NT2/D1 (cell line): ENCODE measurements at regions not wholly inside any gene's neighbourhood (a gene's known extent, or its start where the extent isn't known, plus 50 kb on each side); places are given as distances from the start of the nearest gene placed in this dataset.

Source experiments
- DNase-seq: peaks from one replicate; pipeline ENCODE4 v3.0.0-alpha.2; 2011; ENCODE audit warnings: low read depth, low spot score
- H3K27me3 ChIP-seq: 2 replicates; pipeline ENCODE4 v1.6.0; 2011; ENCODE audit warnings: mild to moderate bottlenecking; ENCODE audit not compliant: insufficient read length, insufficient read depth
- H3K36me3 ChIP-seq: 2 replicates; pipeline ENCODE4 v1.6.1; 2011; ENCODE audit warnings: mild to moderate bottlenecking, low read length, mixed read lengths; ENCODE audit not compliant: insufficient read depth, insufficient read length
- H3K4me1 ChIP-seq: 2 replicates; pipeline ENCODE4 v1.5.1; 2011; ENCODE audit not compliant: insufficient read depth, insufficient read length
- H3K4me3 ChIP-seq: 2 replicates; pipeline ENCODE4 v1.5.1; 2011; ENCODE audit warnings: low read depth; ENCODE audit not compliant: insufficient read length
- H3K9ac ChIP-seq: 2 replicates; pipeline ENCODE4 v1.6.0; 2011; ENCODE audit warnings: low read depth; ENCODE audit not compliant: insufficient read length
- H3K9me3 ChIP-seq: 2 replicates; pipeline ENCODE4 v1.5.1; 2011; ENCODE audit warnings: mild to moderate bottlenecking, low read length; ENCODE audit not compliant: insufficient read depth
- SUZ12 ChIP-seq: IDR thresholded peaks from 2 replicates; pipeline ENCODE4 v1.6.1; 2011; ENCODE audit not compliant: insufficient read length, insufficient read depth; ENCODE audit errors: extremely low read depth
- YY1 ChIP-seq: IDR thresholded peaks from 2 replicates; pipeline ENCODE4 v1.6.1; 2011; ENCODE audit not compliant: insufficient read length, insufficient read depth
- ZNF274 ChIP-seq: IDR thresholded peaks from 2 replicates; pipeline ENCODE4 v1.6.1; 2011; ENCODE audit warnings: mild to moderate bottlenecking, low read depth, low read length

- no peak overlapping the region for H3K9ac ChIP-seq
- no peaks in the 10 kb centered on the region for H3K4me1 ChIP-seq
- H3K36me3 ChIP-seq: no peaks in the 10 kb centered on the region
- H3K9me3 ChIP-seq: no peaks in the 10 kb centered on the region
- H3K27me3 ChIP-seq: no peaks in the 10 kb centered on the region
- TF ChIP-seq YY1 (no peak), ZNF274 (no peak), SUZ12 (no peak)
- no peak overlapping the region for H3K4me3 ChIP-seq
- DNase-seq: no peak
Observed at GRCh38 chr5:174235221-174236011, 189.9 kb downstream of the NSG2 start.

GRCh38 chr5:174236070-174236469, 190.6 kb downstream of the NSG2 start:
- Histone ChIP-seq H3K4me3 (no peak overlapping the region), H3K4me1 (no peaks in the 10 kb centered on the region), H3K36me3 (no peaks in the 10 kb centered on the region), H3K9ac (no peak overlapping the region), H3K27me3 (no peaks in the 10 kb centered on the region), H3K9me3 (no peaks in the 10 kb centered on the region)
- TF ChIP-seq YY1 (no peak), SUZ12 (no peak), ZNF274 (no peak)
- no peak for DNase-seq

- no peak for TF ChIP-seq SUZ12
- no peak for TF ChIP-seq YY1
- no peak for TF ChIP-seq ZNF274
Observed at GRCh38 chr5:174239718-174240117, 194.2 kb downstream of the NSG2 start.

GRCh38 chr5:174242573-174242972, 197.1 kb downstream of the NSG2 start:
- H3K9me3 ChIP-seq: peaks cover 5% of the 10 kb centered on the region; the same call in 1 of the 2 replicates
- TF ChIP-seq ZNF274: no peak
- TF ChIP-seq YY1: no peak
- TF ChIP-seq SUZ12: no peak
- no peak for DNase-seq
- H3K36me3 ChIP-seq: no peaks in the 10 kb centered on the region
- H3K9ac ChIP-seq: no peak overlapping the region
- H3K4me1 ChIP-seq: no peaks in the 10 kb centered on the region
- no peak overlapping the region for H3K4me3 ChIP-seq
- no peaks in the 10 kb centered on the region for H3K27me3 ChIP-seq

More at GRCh38 chr5:174239718-174240117, 194.2 kb downstream of the NSG2 start:
- no peak for DNase-seq
- no peaks in the 10 kb centered on the region for H3K4me1 ChIP-seq
- peaks cover 5% of the 10 kb centered on the region; the same call in 1 of the 2 replicates for H3K9me3 ChIP-seq
- H3K27me3 ChIP-seq: no peaks in the 10 kb centered on the region
- H3K36me3 ChIP-seq: no peaks in the 10 kb centered on the region
- H3K4me3 ChIP-seq: no peak overlapping the region
- H3K9ac ChIP-seq: no peak overlapping the region

- Histone ChIP-seq H3K27me3 (no peaks in the 10 kb centered on the region), H3K36me3 (no peaks in the 10 kb centered on the region), H3K9ac (no peak overlapping the region), H3K4me3 (no peak overlapping the region), H3K9me3 (peaks cover 5% of the 10 kb centered on the region; the same call in 1 of the 2 replicates), H3K4me1 (no peaks in the 10 kb centered on the region)
- no peak for DNase-seq
- TF ChIP-seq SUZ12 (no peak), ZNF274 (no peak), YY1 (no peak)
Observed at GRCh38 chr5:174243904-174244303, 198.4 kb downstream of the NSG2 start.

GRCh38 chr5:174245516-174246075, 200.1 kb downstream of the NSG2 start:
- H3K4me1 ChIP-seq: no peaks in the 10 kb centered on the region
- no peaks in the 10 kb centered on the region for H3K36me3 ChIP-seq
- H3K9ac ChIP-seq: no peak overlapping the region
- H3K27me3 ChIP-seq: no peaks in the 10 kb centered on the region
- no peak for DNase-seq
- H3K4me3 ChIP-seq: no peak overlapping the region
- TF ChIP-seq ZNF274 (no peak), YY1 (no peak), SUZ12 (no peak)
- peaks cover 5% of the 10 kb centered on the region; the same call in 1 of the 2 replicates for H3K9me3 ChIP-seq

GRCh38 chr5:174246743-174247142, 201.2 kb downstream of the NSG2 start:
- TF ChIP-seq YY1 (no peak), ZNF274 (no peak), SUZ12 (no peak)
- no peaks in the 10 kb centered on the region for H3K27me3 ChIP-seq
- H3K4me1 ChIP-seq: no peaks in the 10 kb centered on the region
- DNase-seq: no peak
- H3K4me3 ChIP-seq: no peak overlapping the region
- H3K9me3 ChIP-seq: peaks cover 5% of the 10 kb centered on the region; the same call in 1 of the 2 replicates
- no peaks in the 10 kb centered on the region for H3K36me3 ChIP-seq
- H3K9ac ChIP-seq: no peak overlapping the region
